ENCODE measurements at regions not wholly inside any gene's neighbourhood (a gene's known extent, or its start where the extent isn't known, plus 50 kb on each side); places are given as distances from the start of the nearest gene placed in this dataset.
A peak's percentile ranks its signal among the peaks of the same experiment; 100 is the strongest.

- ATAC-seq (0 out of 2 replicates have a peak, but pooled peaks have one; percentile 31), DNase-seq (peak; percentile 46)
- H3K4me2 ChIP-seq (ENCODE audit: low read length): no peak overlapping the region
- no peak overlapping the region for H3K27ac ChIP-seq (ENCODE audit: low read length)
- H3K36me3 ChIP-seq (ENCODE audit: low read depth, low read length): no peaks in the 10 kb centered on the region
- no peaks in the 10 kb centered on the region for H3K27me3 ChIP-seq (ENCODE audit: low read length)
- H3K4me3 ChIP-seq (ENCODE audit: low read length): no peak overlapping the region
- no TSS peak for BruUV-seq (replicated peaks)
- no peaks in the 10 kb centered on the region for H3K4me1 ChIP-seq (ENCODE audit: insufficient read depth, low read length)
- POLR2A ChIA-PET (ENCODE audit: unreplicated experiment): no interaction called here
- H3K9ac ChIP-seq (ENCODE audit: low read length): no peak overlapping the region
- H3K9me3 ChIP-seq (ENCODE audit: low read length): no peaks in the 10 kb centered on the region
- H2AFZ ChIP-seq (ENCODE audit: low read length): no peak overlapping the region
- no peaks in the 10 kb centered on the region for H3F3A ChIP-seq (ENCODE audit: low read length, unreplicated experiment)
- no peaks in the 10 kb centered on the region for H4K20me1 ChIP-seq (ENCODE audit: low read length)
- intact Hi-C loops (cut with micrococcal nuclease): no loop called here
- CTCF ChIA-PET: no interaction called here
- H3K9me2 ChIP-seq (replicated peaks; ENCODE audit: low read length): no peaks in the 10 kb centered on the region
- H3K79me2 ChIP-seq (ENCODE audit: low read length): no peaks in the 10 kb centered on the region
- TF ChIP-seq CTCF (conservative IDR thresholded peaks at IDR 0.05; ENCODE audit: low read depth, low read length): no peak
- TF ChIP-seq EZH2phosphoT487 (IDR thresholded peaks at IDR 0.05; ENCODE audit: borderline replicate concordance, low read length): no peak
- TF ChIP-seq EZH2 (IDR thresholded peaks at IDR 0.05; ENCODE audit: low read length, unreplicated experiment): no peak
Observed at GRCh38 chr4:45663003-45663402, 460.9 kb downstream of the GABRG1 start.

- intact Hi-C loops (cut with micrococcal nuclease): no loop called here
- no TSS peak for BruUV-seq (replicated peaks)
Observed at GRCh38 chr4:45661893-45662292, 462.0 kb downstream of the GABRG1 start.

GRCh38 chr4:45650545-45650944 lies 473.3 kb downstream of the GABRG1 start:
- no peaks in the 10 kb centered on the region for H3K9me3 ChIP-seq (ENCODE audit: low read length)
- H3K4me1 ChIP-seq (ENCODE audit: insufficient read depth, low read length): no peaks in the 10 kb centered on the region
- no peak overlapping the region for H3K4me3 ChIP-seq (ENCODE audit: low read length)
- H3K27me3 ChIP-seq (ENCODE audit: low read length): no peaks in the 10 kb centered on the region
- H2AFZ ChIP-seq (ENCODE audit: low read length): no peak overlapping the region
- no peak overlapping the region for H3K27ac ChIP-seq (ENCODE audit: low read length)
- BruUV-seq (replicated peaks): no TSS peak
- H3K4me2 ChIP-seq (ENCODE audit: low read length): no peak overlapping the region
- H3K9me2 ChIP-seq (replicated peaks; ENCODE audit: low read length): no peaks in the 10 kb centered on the region
- no peaks in the 10 kb centered on the region for H4K20me1 ChIP-seq (ENCODE audit: low read length)
- no peak overlapping the region for H3K9ac ChIP-seq (ENCODE audit: low read length)
- CTCF ChIA-PET: no interaction called here
- ATAC-seq (no peak), DNase-seq (no peak)
- POLR2A ChIA-PET (ENCODE audit: unreplicated experiment): no interaction called here
- H3F3A ChIP-seq (ENCODE audit: low read length, unreplicated experiment): no peaks in the 10 kb centered on the region
- no peaks in the 10 kb centered on the region for H3K36me3 ChIP-seq (ENCODE audit: low read depth, low read length)
- H3K79me2 ChIP-seq (ENCODE audit: low read length): no peaks in the 10 kb centered on the region
- intact Hi-C loops (cut with micrococcal nuclease): no loop called here
- TF ChIP-seq EZH2phosphoT487 (IDR thresholded peaks at IDR 0.05; ENCODE audit: borderline replicate concordance, low read length) (no peak), CTCF (conservative IDR thresholded peaks at IDR 0.05; ENCODE audit: low read depth, low read length) (no peak), EZH2 (IDR thresholded peaks at IDR 0.05; ENCODE audit: low read length, unreplicated experiment) (no peak)

More at GRCh38 chr4:45661893-45662292, 462.0 kb downstream of the GABRG1 start:
- H4K20me1 ChIP-seq (ENCODE audit: low read length): no peaks in the 10 kb centered on the region
- CTCF ChIA-PET: no interaction called here
- no peaks in the 10 kb centered on the region for H3K36me3 ChIP-seq (ENCODE audit: low read depth, low read length)
- no peak for DNase-seq
- no peak overlapping the region for H3K4me3 ChIP-seq (ENCODE audit: low read length)
- H3K9ac ChIP-seq (ENCODE audit: low read length): no peak overlapping the region
- H3K4me1 ChIP-seq (ENCODE audit: insufficient read depth, low read length): no peaks in the 10 kb centered on the region
- no peaks in the 10 kb centered on the region for H3K27me3 ChIP-seq (ENCODE audit: low read length)
- no peak overlapping the region for H2AFZ ChIP-seq (ENCODE audit: low read length)
- ATAC-seq: no peak
- POLR2A ChIA-PET (ENCODE audit: unreplicated experiment): no interaction called here
- no peaks in the 10 kb centered on the region for H3K9me3 ChIP-seq (ENCODE audit: low read length)
- H3K9me2 ChIP-seq (replicated peaks; ENCODE audit: low read length): no peaks in the 10 kb centered on the region
- H3K4me2 ChIP-seq (ENCODE audit: low read length): no peak overlapping the region
- H3K79me2 ChIP-seq (ENCODE audit: low read length): no peaks in the 10 kb centered on the region
- TF ChIP-seq CTCF (conservative IDR thresholded peaks at IDR 0.05; ENCODE audit: low read depth, low read length): no peak
- TF ChIP-seq EZH2 (IDR thresholded peaks at IDR 0.05; ENCODE audit: low read length, unreplicated experiment): no peak
- TF ChIP-seq EZH2phosphoT487 (IDR thresholded peaks at IDR 0.05; ENCODE audit: borderline replicate concordance, low read length): no peak
- H3F3A ChIP-seq (ENCODE audit: low read length, unreplicated experiment): no peaks in the 10 kb centered on the region
- no peak overlapping the region for H3K27ac ChIP-seq (ENCODE audit: low read length)
